Stimulated activated naive CD4-positive, alpha-beta T cell (primary cell): ENCODE measurements at regions not wholly inside any gene's neighbourhood (a gene's known extent, or its start where the extent isn't known, plus 50 kb on each side); places are given as distances from the start of the nearest gene placed in this dataset.
"Not testable (repeated sequence)": the region's sequence is repeated elsewhere in the genome, so short reads cannot be mapped to it uniquely, and the experiment has no call there.

ENCODE experiments used
- DNase-seq, 6 experiments: peaks; one replicate each; lab custom pipeline; 2025; lab: John Stamatoyannopoulos, UW

DNA sequence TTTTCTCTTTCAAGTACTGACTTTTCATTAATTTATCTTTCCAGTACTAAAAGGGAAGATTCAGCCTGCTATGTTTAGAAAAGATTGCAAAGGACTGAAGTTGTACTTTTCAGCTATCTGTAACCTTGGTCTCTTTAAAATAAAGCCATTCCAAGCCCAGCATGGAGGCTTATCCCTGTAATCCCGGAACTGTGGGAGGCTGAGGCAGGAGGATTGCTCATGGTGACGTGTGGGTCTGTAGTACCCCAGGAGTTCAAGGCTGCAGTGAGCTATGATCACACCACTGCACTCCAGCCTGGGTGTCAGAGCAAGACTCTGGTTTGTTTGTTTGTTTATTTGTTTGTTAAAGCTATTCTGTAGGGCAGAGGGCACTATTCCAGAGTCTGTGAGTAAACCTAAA lies 50.6 kb upstream of the TMEM170B start:
- no peak for DNase-seq

- no peak for DNase-seq
Measured at GRCh38 chr6:11486486-11486885, 51.1 kb upstream of the TMEM170B start.

- no peak for DNase-seq
Measured at GRCh38 chr6:11486051-11486450, 51.5 kb upstream of the TMEM170B start.

DNA sequence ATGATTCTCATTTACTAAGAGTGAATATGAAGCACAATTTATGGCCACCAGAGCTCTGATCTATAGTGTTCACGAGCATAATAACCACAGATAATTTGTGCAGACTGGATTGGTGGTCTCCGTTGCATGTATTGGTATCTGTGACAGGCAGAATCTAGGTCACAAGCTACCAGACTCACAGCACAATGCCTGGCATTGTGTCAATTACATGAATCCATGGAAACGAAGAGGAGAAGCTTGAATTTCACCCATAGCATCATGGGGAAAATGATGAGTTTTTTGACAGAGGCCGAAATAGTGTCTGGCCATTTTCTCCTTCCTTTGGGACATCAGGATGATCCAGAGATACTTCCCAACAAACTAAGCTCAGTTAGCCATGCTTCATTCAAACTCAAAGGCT lies 52.3 kb upstream of the TMEM170B start:
- DNase-seq, result no peak

DNA sequence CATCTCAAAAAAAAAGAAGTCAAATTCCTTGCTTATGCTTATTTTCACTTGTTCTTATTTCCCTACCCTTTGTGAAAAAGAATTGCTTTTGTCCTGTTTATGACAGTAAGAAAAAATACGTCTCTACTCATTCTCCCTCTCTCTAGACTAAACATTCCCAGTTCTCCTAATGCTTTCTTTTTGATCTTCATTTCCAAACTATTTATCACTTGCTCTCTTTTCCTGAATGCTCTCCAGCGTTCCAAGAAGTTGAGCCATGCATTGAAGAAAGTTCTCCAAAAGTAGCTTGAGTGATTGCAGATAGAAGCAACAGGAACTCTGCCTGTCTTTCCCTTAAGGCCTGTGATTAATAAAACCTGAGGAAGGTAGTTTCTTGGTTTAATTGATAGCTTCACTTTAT lies 53.1 kb upstream of the TMEM170B start:
- no peak for DNase-seq

DNA sequence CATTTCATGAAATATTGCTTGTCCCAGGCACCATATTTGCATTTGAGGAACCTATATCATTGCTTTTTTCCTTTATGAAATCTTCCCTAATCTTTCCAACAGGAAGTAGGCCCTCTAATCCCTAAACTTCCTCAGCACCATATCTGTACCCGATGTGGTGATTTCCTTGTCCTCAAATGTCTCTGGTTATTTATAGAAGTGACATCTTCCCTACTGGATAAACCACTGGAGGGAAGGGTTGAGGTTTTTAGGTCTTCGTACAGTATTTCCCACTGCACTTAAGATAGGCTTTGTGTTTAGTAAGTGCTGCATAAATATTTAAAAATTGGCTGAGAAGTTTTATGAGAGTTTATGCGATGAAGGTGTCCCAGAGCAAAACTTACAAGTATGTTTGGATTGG lies 54.9 kb upstream of the TMEM170B start:
- DNase-seq, result no peak

GRCh38 chr6:11480541-11480940 lies 57.0 kb upstream of the TMEM170B start:
- DNase-seq, result no peak

GRCh38 chr6:11479296-11479695 lies 58.3 kb upstream of the TMEM170B start:
- DNase-seq, result no peak

GRCh38 chr6:11478586-11478985 lies 59.0 kb upstream of the TMEM170B start:
- no peak for DNase-seq

DNA sequence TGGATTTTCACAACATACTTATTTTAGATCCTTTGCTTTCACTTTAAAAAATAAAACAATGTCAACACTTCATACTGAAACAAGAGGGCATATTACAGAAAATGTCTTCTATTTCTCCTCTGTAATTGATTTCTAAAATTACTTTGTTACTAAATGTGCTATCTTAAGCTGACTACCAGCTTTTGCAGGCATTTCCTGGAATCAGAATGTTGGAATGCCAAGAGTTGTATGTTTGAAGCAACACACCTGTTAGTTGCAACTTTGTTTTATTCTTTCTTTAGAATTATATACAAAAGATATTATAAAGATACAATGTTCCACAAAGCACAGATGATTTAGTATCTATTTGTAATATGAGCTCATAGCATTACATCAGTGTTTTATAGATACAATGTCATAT lies 62.5 kb upstream of the TMEM170B start:
- no peak for DNase-seq

DNA sequence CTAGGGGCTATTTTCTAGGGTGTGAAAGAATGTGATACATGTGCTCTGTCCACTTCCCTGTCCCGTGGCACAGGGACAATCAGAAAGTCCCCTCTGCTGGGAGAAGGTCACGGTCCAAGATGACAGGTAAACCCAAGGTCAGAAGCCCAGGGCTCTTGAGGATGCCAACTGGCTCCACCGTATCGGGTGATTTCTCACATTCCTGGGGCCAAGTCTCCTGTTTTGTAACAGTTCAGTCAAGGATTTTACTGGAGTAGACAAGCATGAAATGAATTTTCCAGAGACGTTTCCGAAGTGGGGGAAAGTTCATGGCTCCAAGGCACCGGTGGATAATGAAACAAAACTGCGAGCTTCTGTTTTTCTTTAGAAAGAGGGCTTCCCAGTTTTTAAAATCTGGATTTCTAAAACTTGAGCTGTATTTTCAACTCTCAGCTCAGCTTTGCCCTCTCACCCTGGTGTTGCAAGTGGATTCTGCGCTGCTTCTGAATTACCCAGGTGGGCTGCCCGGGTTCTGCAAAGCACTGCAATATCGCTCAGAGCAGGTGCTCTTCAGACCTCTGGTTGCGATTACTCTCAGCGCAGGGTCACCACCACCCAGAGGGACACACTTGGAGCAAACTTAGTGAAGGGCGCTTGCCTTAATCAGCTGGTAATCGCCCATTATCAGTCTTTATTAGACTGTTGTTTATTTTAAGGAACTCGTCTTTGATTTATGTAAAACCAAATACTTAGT lies 64.4 kb upstream of the TMEM170B start:
- no peak for DNase-seq

- no peak for DNase-seq
Measured at GRCh38 chr6:11471261-11471660, 66.3 kb upstream of the TMEM170B start.

DNA sequence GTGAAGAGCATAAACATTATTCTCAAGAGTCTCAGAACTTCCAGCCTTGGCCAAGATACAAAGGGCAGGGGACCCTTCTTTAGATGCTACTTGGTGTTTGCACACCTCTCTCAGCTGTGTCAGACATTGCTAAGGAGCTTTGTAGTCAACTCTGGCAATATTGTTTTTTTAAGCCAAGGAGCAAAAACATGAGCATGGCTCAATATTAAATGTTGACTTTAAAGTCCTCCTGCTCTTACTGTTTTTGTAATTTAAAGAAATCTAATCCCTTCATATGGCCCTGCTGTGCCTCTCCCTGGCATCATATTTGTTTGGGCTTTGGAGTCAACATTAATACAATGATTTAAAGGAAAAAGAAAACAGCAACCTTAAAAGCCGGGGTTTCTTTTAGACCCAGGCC lies 67.9 kb upstream of the TMEM170B start:
- DNase-seq, result no peak

- not testable (repeated sequence) for DNase-seq
Measured at GRCh38 chr6:11468271-11468670, 69.3 kb upstream of the TMEM170B start.

GRCh38 chr6:11467364-11467763 lies 70.2 kb upstream of the TMEM170B start:
- DNase-seq, result no peak

- no peak for DNase-seq
Measured at GRCh38 chr6:11463398-11463780, 74.2 kb upstream of the TMEM170B start.

DNA sequence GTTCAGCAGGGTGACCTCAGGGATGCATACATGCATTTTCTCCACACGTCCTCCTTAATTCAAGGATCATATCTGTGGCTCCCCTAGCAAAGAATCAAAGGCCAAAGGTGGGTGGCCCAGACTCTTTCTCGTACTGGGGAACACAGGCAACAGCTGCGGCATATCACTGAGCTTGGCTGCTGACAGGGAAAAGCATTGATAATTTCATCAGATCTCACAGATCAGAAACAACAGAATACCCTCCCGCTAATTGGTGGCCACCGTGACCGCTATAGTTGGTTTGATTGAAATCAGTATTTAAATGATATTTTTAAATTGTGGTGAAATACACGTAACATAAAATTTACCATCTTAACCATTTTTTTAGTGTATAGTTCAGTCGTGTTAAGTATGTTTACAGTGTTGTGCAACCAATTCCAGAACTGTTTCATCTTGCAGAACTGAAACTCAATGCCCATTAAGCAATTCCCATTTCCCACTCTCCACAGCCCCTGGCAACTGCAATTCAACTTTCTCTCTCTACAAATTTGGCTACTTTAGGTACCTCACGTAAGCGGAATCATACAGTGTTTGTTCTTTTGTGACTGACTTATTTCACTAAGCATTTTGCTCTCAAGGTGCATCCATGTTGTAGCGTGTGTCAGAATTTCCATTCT lies 74.7 kb upstream of the TMEM170B start:
- DNase-seq, result no peak

DNA sequence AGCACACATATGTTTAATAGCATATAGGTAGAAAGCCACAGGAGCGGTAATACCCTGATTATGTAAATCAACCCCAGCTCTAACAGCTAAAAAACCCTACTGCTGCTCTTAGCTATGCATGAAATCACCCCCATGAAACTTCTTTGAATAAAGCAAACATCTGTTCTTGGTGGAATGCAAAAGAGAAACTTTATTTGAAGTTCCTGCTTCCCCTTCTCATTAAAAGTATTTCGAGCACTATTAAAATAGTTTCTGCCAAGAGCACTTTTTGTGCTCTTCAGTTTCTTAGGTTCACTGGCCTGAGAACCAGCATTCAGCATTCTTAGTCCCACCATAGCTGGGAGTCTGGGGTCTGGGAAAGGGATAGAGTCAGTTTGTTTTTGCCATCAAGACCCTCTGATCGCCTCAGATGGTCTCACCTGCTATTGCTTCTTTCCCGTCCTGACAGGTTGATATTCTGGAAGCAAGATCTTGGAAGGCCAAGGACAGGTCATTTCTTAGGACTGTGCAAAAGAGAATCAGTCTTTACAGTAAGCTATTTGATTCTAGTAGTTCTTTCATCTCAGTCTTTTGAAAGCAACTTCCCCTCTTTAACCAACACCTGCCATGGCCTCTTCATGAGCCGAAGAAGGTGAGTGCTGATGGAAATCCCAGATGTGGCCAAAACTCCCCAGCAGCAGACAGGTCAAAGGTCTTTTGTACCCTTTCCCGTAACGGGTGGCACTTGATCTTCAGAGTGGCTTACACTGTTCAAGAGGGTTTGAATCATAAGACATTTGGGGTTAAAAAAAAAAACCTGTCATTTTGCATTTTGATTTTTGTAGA lies 76.5 kb upstream of the TMEM170B start:
- DNase-seq, result no peak

DNA sequence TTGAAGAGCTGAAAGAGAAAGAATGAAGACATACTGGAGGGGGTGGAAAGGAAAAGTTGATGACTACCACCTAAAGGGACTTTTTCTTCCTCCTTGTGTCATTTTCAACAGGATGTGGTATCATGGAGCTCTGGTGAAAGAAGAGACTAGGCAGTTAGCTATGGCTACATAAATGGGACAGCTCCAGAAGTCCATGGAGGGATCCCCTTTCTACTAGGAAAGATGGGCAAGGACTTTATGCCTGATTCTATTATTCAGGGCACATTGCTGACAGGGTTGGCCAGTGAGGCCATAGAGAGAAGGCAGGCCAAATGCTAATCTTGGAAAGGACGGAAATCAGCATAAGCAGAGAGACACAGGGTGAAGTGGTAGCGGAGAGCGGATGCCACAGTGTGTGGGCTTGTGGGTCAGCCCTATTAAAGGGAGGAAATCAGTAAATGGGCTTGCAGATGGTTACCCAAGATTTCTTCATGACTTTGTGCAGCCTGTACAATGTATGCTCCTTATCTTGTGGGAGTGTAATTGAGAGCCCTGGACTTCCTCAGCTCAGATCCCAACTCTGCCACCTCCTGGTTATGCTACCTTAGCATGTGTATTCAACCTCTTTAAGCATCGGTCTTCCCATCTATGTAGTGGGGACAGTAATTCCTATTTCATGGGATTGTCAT lies 77.4 kb upstream of the TMEM170B start:
- DNase-seq, result no peak

- no peak for DNase-seq
Measured at GRCh38 chr6:11459079-11459610, 78.4 kb upstream of the TMEM170B start.

DNA sequence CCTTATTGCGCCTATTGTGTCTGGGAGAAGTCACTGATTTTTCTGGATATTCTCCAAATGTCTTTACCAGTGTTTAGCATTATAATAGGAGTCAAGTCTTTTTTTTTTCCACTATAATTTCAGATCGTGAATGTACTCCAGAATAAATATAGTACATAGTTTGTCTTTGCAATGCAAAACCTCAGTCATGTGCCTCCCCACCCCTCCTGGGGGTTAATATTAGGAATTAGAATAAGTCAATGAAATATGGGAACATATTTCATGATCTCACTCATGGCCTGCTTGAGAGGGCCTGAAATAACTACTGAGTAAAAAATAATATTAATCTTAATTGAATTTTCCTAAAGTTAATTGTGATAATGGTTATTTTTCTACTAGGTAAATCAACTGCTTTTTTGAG lies 79.0 kb upstream of the TMEM170B start:
- DNase-seq, result no peak

GRCh38 chr6:11457422-11457821 lies 80.1 kb upstream of the TMEM170B start:
- not testable (repeated sequence) for DNase-seq
